MCF 10A (cell line): ENCODE measurements at regions not wholly inside any gene's neighbourhood (a gene's known extent, or its start where the extent isn't known, plus 50 kb on each side); places are given as distances from the start of the nearest gene placed in this dataset.
"Not testable (repeated sequence)": the region's sequence is repeated elsewhere in the genome, so short reads cannot be mapped to it uniquely, and the experiment has no call there.

Source experiments
- BruUV-seq: library from RNA; stranded (reverse); fragments of 400-500 nt; replicated peaks from 2 replicates; lab custom pipeline; 2021; lab: Mats Ljungman, UMichigan
- CTCF ChIA-PET: fragments of 300-600 bp; sonication (Branson Sonifier 250); formaldehyde crosslinking; extraction: SDS; loops from one replicate; lab custom pipeline; 2021; ENCODE audit warnings: antibody characterized with exemption, inconsistent platforms; lab: Yijun Ruan, JAX
- POLR2A ChIA-PET: fragments of 300-600, 350-650 bp; sonication (Branson Sonifier 250); formaldehyde crosslinking; extraction: SDS; loops from one replicate; lab custom pipeline; 2020; ENCODE audit warnings: antibody characterized with exemption, inconsistent platforms; lab: Yijun Ruan, JAX
- DNase-seq: peaks from one replicate; pipeline ENCODE4 v3.0.0-alpha.2; 2018; ENCODE audit not compliant: unreplicated experiment
- H3K27ac Mint-ChIP-seq: one replicate; pipeline ENCODE4 v1.8.0; 2022; ENCODE audit warnings: mild to moderate bottlenecking, low read depth, mixed read lengths; ENCODE audit not compliant: unreplicated experiment
- H3K27me3 Mint-ChIP-seq: one replicate; pipeline ENCODE4 v1.8.0; 2022; ENCODE audit warnings: mixed read lengths; ENCODE audit not compliant: insufficient read depth, unreplicated experiment
- H3K36me3 Mint-ChIP-seq: one replicate; pipeline ENCODE4 v1.8.0; 2022; ENCODE audit warnings: mild to moderate bottlenecking, moderate library complexity, mixed read lengths; ENCODE audit not compliant: insufficient read depth, unreplicated experiment
- H3K4me1 Mint-ChIP-seq: one replicate; pipeline ENCODE4 v1.8.0; 2022; ENCODE audit warnings: mixed read lengths; ENCODE audit not compliant: insufficient read depth, unreplicated experiment
- H3K4me3 Mint-ChIP-seq: one replicate; pipeline ENCODE4 v1.8.0; 2022; ENCODE audit warnings: mild to moderate bottlenecking, moderate library complexity, mixed read lengths; ENCODE audit not compliant: unreplicated experiment
- H3K9me3 Mint-ChIP-seq: one replicate; pipeline ENCODE4 v1.8.0; 2022; ENCODE audit warnings: mixed read lengths; ENCODE audit not compliant: unreplicated experiment
- CTCF ChIP-seq: fragments of 200-600 bp; IDR thresholded peaks from one replicate; pipeline ENCODE4 v1.8.0; 2022; ENCODE audit warnings: antibody characterized with exemption, mild to moderate bottlenecking; ENCODE audit not compliant: unreplicated experiment
- intact Hi-C: fragments of 100-400 bp; cut with micrococcal nuclease; formaldehyde crosslinking; loops from 2 replicates; pipeline ENCODE4 v1.14.1; 2022

GRCh38 chr4:79588679-79589078 is 180.7 kb upstream of the GK2 start:
- H3K27ac Mint-ChIP-seq, result no peak overlapping the region
- no peaks in the 10 kb centered on the region for H3K9me3 Mint-ChIP-seq
- DNase-seq, result no peak
- TF ChIP-seq CTCF, result no peak
- intact Hi-C loops, result no loop called here
- no TSS peak for BruUV-seq
- POLR2A ChIA-PET, result no interaction called here
- H3K27me3 Mint-ChIP-seq, result no peaks in the 10 kb centered on the region
- H3K36me3 Mint-ChIP-seq, result no peaks in the 10 kb centered on the region
- H3K4me3 Mint-ChIP-seq, result no peak overlapping the region
- H3K4me1 Mint-ChIP-seq, result no peaks in the 10 kb centered on the region
- CTCF ChIA-PET, result interaction anchor here (0.6 to 1.3 kb wide), 2 partner anchors 18 to 39 kb away, joined by 3 read pairs; no protein-coding TSS in a partner anchor

- H3K27me3 Mint-ChIP-seq, H3K9me3 Mint-ChIP-seq, H3K27ac Mint-ChIP-seq, intact Hi-C loops, H3K4me1 Mint-ChIP-seq, H3K36me3 Mint-ChIP-seq, H3K4me3 Mint-ChIP-seq, BruUV-seq, DNase-seq, POLR2A ChIA-PET: not testable (repeated sequence)
- CTCF ChIA-PET, result interaction anchor here (1.0 to 1.5 kb wide), 2 partner anchors 11 to 544 kb away, joined by 4 read pairs; no protein-coding TSS in a partner anchor
These were observed 179.2 kb upstream of the GK2 start for GRCh38 chr4:79587207-79587606.

GRCh38 chr4:79585834-79586233 is 177.8 kb upstream of the GK2 start:
- no peak for DNase-seq
- Mint-ChIP-seq H3K36me3 (no peaks in the 10 kb centered on the region), H3K27me3 (no peaks in the 10 kb centered on the region), H3K27ac (no peak overlapping the region), H3K9me3 (no peaks in the 10 kb centered on the region), H3K4me1 (no peaks in the 10 kb centered on the region), H3K4me3 (no peak overlapping the region)
- TF ChIP-seq CTCF, result no peak
- intact Hi-C loops, result no loop called here
- POLR2A ChIA-PET, result interaction anchor here (0.7 kb wide), 1 partner anchor 151 kb away, joined by 3 read pairs; no protein-coding TSS in a partner anchor
- CTCF ChIA-PET, result interaction anchor here (1.5 to 1.8 kb wide), 2 partner anchors 10 to 543 kb away, joined by 4 to 7 read pairs; no protein-coding TSS in a partner anchor
- no TSS peak for BruUV-seq

GRCh38 chr4:79585330-79585729 is 177.3 kb upstream of the GK2 start:
- no peak for DNase-seq
- no peaks in the 10 kb centered on the region for H3K36me3 Mint-ChIP-seq
- H3K4me3 Mint-ChIP-seq, result no peak overlapping the region
- intact Hi-C loops, result no loop called here
- BruUV-seq, result no TSS peak
- no peak overlapping the region for H3K27ac Mint-ChIP-seq
- no peak for TF ChIP-seq CTCF
- CTCF ChIA-PET, result interaction anchor here (1.8 kb wide), 1 partner anchor 9 kb away, joined by 7 read pairs; no protein-coding TSS in a partner anchor
- H3K9me3 Mint-ChIP-seq, result no peaks in the 10 kb centered on the region
- POLR2A ChIA-PET, result no interaction called here
- no peaks in the 10 kb centered on the region for H3K4me1 Mint-ChIP-seq
- no peaks in the 10 kb centered on the region for H3K27me3 Mint-ChIP-seq
